GM23248 (cell line): ENCODE measurements at regions not wholly inside any gene's neighbourhood (a gene's known extent, or its start where the extent isn't known, plus 50 kb on each side); places are given as distances from the start of the nearest gene placed in this dataset.

Experiments
- EZH2 ChIP-seq: fragments of 200-600 bp; sonication (generic); IDR thresholded peaks from 2 replicates; pipeline ENCODE4 v1.6.1; 2018; ENCODE audit warnings: antibody characterized with exemption, mild to moderate bottlenecking; ENCODE audit not compliant: insufficient read depth, poor library complexity, severe bottlenecking
- EZH2phosphoT487 ChIP-seq: fragments of 200-600 bp; sonication (generic); IDR thresholded peaks from 2 replicates; pipeline ENCODE4 v1.6.1; 2018; ENCODE audit warnings: antibody characterized with exemption, moderate library complexity, mild to moderate bottlenecking, low read depth; ENCODE audit not compliant: insufficient read depth

- TF ChIP-seq EZH2phosphoT487 (no peak), EZH2 (no peak)
Measured at GRCh38 chr2:128982001-128982400, 663.3 kb upstream of the HS6ST1 start.
